ENCODE measurements at regions not wholly inside any gene's neighbourhood (a gene's known extent, or its start where the extent isn't known, plus 50 kb on each side); places are given as distances from the start of the nearest gene placed in this dataset.

- TF ChIP-seq CTCF (IDR thresholded peaks at IDR 0.05) (no peak), POLR2A (IDR thresholded peaks at IDR 0.05) (no peak)
These were observed 82.9 kb upstream of the RBPJ start for GRCh38 chr4:26237916-26238315.

Data from testis (tissue), 2 donors.